K562 (cell line): ENCODE measurements at regions not wholly inside any gene's neighbourhood (a gene's known extent, or its start where the extent isn't known, plus 50 kb on each side); places are given as distances from the start of the nearest gene placed in this dataset.

Source experiments
- ATAC-seq: fragments of 200-7000 bp; cut with Tn5 transposase; 3 replicates; pipeline ENCODE4 v1.9.1; 2020; ENCODE audit warnings: moderate library complexity
- BruUV-seq: library from RNA; stranded (reverse); fragments of 400-500 nt; replicated peaks from 2 replicates; lab custom pipeline; 2021; lab: Mats Ljungman, UMichigan
- CTCF ChIA-PET: fragments of 300-600 bp; formaldehyde crosslinking; extraction: SDS; loops from one replicate; lab custom pipeline; 2021; ENCODE audit warnings: low intra/inter-chr PET ratio; lab: Yijun Ruan, JAX
- POLR2A ChIA-PET: fragments of 300-600, 350-650 bp; sonication (Branson Sonifier 250); formaldehyde crosslinking; extraction: SDS; loops from one replicate; lab custom pipeline; 2021; ENCODE audit warnings: antibody characterized with exemption, inconsistent platforms; lab: Yijun Ruan, JAX
- DNase-seq, 4 experiments: peaks; one replicate each; pipeline versions ENCODE4 v3.0.0 to v3.0.0-alpha.2; 2011 to 2018; ENCODE audit warnings: low spot score in 3 of 4, mixed read lengths in 3 of 4; ENCODE audit errors: extremely low read depth in 1 of 4
- FAIRE-seq: peaks from 2 replicates; lab custom pipeline; 2011; peaks lifted over from hg19 to GRCh38; lab: Jason Lieb, UNC
- H2AFZ ChIP-seq: 2 replicates; pipeline ENCODE4 v1.6.0; 2011; ENCODE audit warnings: low read depth, low read length, control low read depth, inconsistent platforms
- H3K27ac ChIP-seq: fragments of 200-600 bp; 3 replicates; pipeline ENCODE4 v1.8.0; 2011; ENCODE audit warnings: low read depth, mild to moderate bottlenecking, control low read depth, inconsistent platforms, low read length, moderate library complexity, mixed read lengths; ENCODE audit errors: extremely low read depth
- H3K27me3 ChIP-seq, 2 experiments: fragments of 300-600 bp in 1 of 2; 2 replicates in 1 of 2; 3 replicates in 1 of 2; pipeline versions ENCODE4 v1.6.0 to v1.8.0; 2011; ENCODE audit warnings: inconsistent platforms in 2 of 2, low read length in 2 of 2, mild to moderate bottlenecking in 1 of 2, mixed read lengths in 1 of 2, moderate library complexity in 1 of 2; ENCODE audit not compliant: control insufficient read depth in 2 of 2, insufficient read depth in 2 of 2
- H3K36me3 ChIP-seq: fragments of 300-600 bp; 3 replicates; pipeline ENCODE4 v1.8.0; 2011; ENCODE audit warnings: mild to moderate bottlenecking, low read length, inconsistent platforms; ENCODE audit not compliant: control insufficient read depth, insufficient read depth
- H3K4me1 ChIP-seq, 2 experiments: fragments of 200-600 bp in 1 of 2; replicated peaks in 1 of 2; 2 replicates in 1 of 2; 3 replicates in 1 of 2; pipeline versions ENCODE4 v1.5.1 to v1.8.0; 2011; ENCODE audit warnings: inconsistent platforms in 2 of 2, low read length in 2 of 2, mild to moderate bottlenecking in 1 of 2, mixed read lengths in 1 of 2, moderate library complexity in 1 of 2; ENCODE audit not compliant: control insufficient read depth in 2 of 2, insufficient read depth in 2 of 2
- H3K4me2 ChIP-seq: 2 replicates; pipeline ENCODE4 v1.6.1; 2011; ENCODE audit warnings: low read length, control low read depth, inconsistent platforms, mixed read lengths; ENCODE audit not compliant: insufficient read depth
- H3K4me3 ChIP-seq: fragments of 200-600 bp; sonication (generic), shearing (Covaris generic); 2 replicates; pipeline ENCODE4 v1.5.1; 2016; ENCODE audit warnings: control low read depth, inconsistent platforms
- H3K79me2 ChIP-seq: fragments of 200-600 bp; 3 replicates; pipeline ENCODE4 v1.8.0; 2011; ENCODE audit warnings: low read length, inconsistent platforms; ENCODE audit not compliant: control insufficient read depth, insufficient read depth
- H3K9ac ChIP-seq, 2 experiments: 2 replicates each; pipeline versions ENCODE4 v1.6.0 to v1.6.1; 2011; ENCODE audit warnings: low read depth in 2 of 2, low read length in 2 of 2, control low read depth in 1 of 2, inconsistent platforms in 1 of 2, mild to moderate bottlenecking in 1 of 2, mixed read lengths in 1 of 2; ENCODE audit not compliant: insufficient read depth in 1 of 2
- H3K9me1 ChIP-seq: one replicate; pipeline ENCODE4 v1.6.0; 2011; ENCODE audit warnings: inconsistent platforms, mild to moderate bottlenecking, low read length, moderate library complexity; ENCODE audit not compliant: control insufficient read depth, insufficient read depth
- H3K9me3 ChIP-seq: replicated peaks from 2 replicates; pipeline ENCODE4 v1.5.1; 2011; ENCODE audit warnings: low read depth, low read length, inconsistent platforms; ENCODE audit not compliant: control insufficient read depth, insufficient read depth
- H4K20me1 ChIP-seq: replicated peaks from 2 replicates; pipeline ENCODE4 v1.6.1; 2011; ENCODE audit warnings: low read length, inconsistent platforms, mixed read lengths; ENCODE audit not compliant: control insufficient read depth, insufficient read depth
- ATF1 ChIP-seq, 2 experiments: fragments of 450-650 bp in 1 of 2; IDR thresholded peaks; 2 replicates each; pipeline ENCODE4 v1.6.1; 2016; ENCODE audit warnings: missing compliant biosample characterization in 1 of 2, missing genetic modification characterization in 1 of 2
- MLLT1 ChIP-seq, 2 experiments: fragments of 450-650 bp; IDR thresholded peaks; 2 replicates each; pipeline ENCODE4 v1.6.1; 2016
- MLX ChIP-seq, 2 experiments: fragments of 450-650 bp in 1 of 2; sonication (generic) in 1 of 2; formaldehyde crosslinking; conservative IDR thresholded peaks; 2 replicates each; pipeline versions ENCODE4 v1.4.0 to v1.8.1; 2020 to 2022; ENCODE audit warnings: mild to moderate bottlenecking in 1 of 2, missing genetic modification reagents in 1 of 2
- NFRKB ChIP-seq: fragments of 450-650 bp; IDR thresholded peaks from 2 replicates; pipeline ENCODE4 v1.6.1; 2016; ENCODE audit warnings: low read depth
- STAT5B ChIP-seq: fragments of 250-450 bp; sonication (Bioruptor Pico); IDR thresholded peaks from 2 replicates; pipeline ENCODE4 v1.8.0; 2021; ENCODE audit warnings: mild to moderate bottlenecking, inconsistent platforms
- ZNF23 ChIP-seq: fragments of 250-450 bp; sonication (Bioruptor Pico); IDR thresholded peaks from 2 replicates; pipeline ENCODE4 v1.4.0; 2020; ENCODE audit warnings: mild to moderate bottlenecking
- WGBS: fragments of 100-300 bp; shearing (Covaris generic); methylation state at CpG from one replicate; pipeline ENCODE4 v1.1.6; 2016; ENCODE audit warnings: low coverage, mixed read lengths; ENCODE audit not compliant: insufficient coverage; ENCODE audit errors: missing lambda C conversion rate; 5-methylcytosine and 5-hydroxymethylcytosine counted together
- in situ Hi-C: fragments of 300-500 bp; cut with MboI; formaldehyde crosslinking; loops from 4 replicates; pipeline ENCODE4 v1.15.0; 2018; ENCODE audit warnings: inconsistent platforms, mixed read lengths
- intact Hi-C: fragments of 100-400 bp; cut with micrococcal nuclease; formaldehyde crosslinking; loops from 2 replicates; pipeline ENCODE4 v1.14.2; 2022
- TF ChIP-seq, protein P1 (sequence below): fragments of 250-450 bp; sonication (Bioruptor Pico); IDR thresholded peaks from 2 replicates; pipeline ENCODE4 v1.8.0; 2022; ENCODE audit warnings: inconsistent platforms, mild to moderate bottlenecking, moderate library complexity, borderline replicate concordance
- TF ChIP-seq, protein P2 (sequence below), 2 experiments: fragments of 450-650 bp; conservative IDR thresholded peaks; 2 replicates each; pipeline ENCODE4 v1.6.1; 2017; ENCODE audit warnings: mild to moderate bottlenecking in 2 of 2, moderate library complexity in 2 of 2

DNA sequence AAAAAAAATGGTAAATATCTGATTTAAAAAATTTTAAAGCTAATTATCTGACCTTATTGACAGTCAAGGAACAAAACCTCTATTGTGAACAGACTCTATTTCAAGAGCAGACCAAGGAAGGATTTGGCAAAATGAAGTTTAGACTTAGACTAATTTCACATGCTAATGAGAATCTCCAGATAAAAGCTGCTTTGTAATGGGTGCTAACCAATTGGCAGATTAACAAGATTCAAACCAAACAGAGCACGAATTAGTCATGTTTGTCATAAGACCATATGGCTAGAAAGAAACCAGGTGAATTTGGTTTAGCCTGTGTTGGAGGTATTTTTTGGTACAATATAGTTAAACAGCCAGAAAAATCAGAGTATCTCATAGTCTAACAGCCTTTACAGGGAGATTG is 429.1 kb upstream of the NFE2L3 start:
- no peak overlapping the region for H3K4me3 ChIP-seq
- DNase-seq = no peak
- no peaks in the 10 kb centered on the region for H3K9me1 ChIP-seq
- no peak overlapping the region for H3K4me2 ChIP-seq
- H4K20me1 ChIP-seq = no peaks in the 10 kb centered on the region
- no peak overlapping the region for H2AFZ ChIP-seq
- peaks cover 6 to 8% of the 10 kb centered on the region in 2 experiments; a peak in 3 of 5 replicates for H3K27me3 ChIP-seq
- H3K36me3 ChIP-seq = no peaks in the 10 kb centered on the region
- no peak overlapping the region for H3K9ac ChIP-seq
- CTCF ChIA-PET = interaction anchor here (0.8 kb wide), 1 partner anchor 157 kb away, joined by 5 read pairs; no protein-coding TSS in a partner anchor
- BruUV-seq = no TSS peak
- H3K9me3 ChIP-seq = no peaks in the 10 kb centered on the region
- TF ChIP-seq STAT5B (no peak), MLLT1 (IDR thresholded peaks at IDR 0.05) (no peak), ATF1 (CRISPR knock-in tag; IDR thresholded peaks at IDR 0.05) (no peak), ATF1 (tag; IDR thresholded peaks at IDR 0.05) (no peak), NFRKB (no peak), MLX (CRISPR knock-in tag; conservative IDR thresholded peaks at IDR 0.05) (no peak), ZNF23 (no peak)
- TF ChIP-seq, protein P1, sequence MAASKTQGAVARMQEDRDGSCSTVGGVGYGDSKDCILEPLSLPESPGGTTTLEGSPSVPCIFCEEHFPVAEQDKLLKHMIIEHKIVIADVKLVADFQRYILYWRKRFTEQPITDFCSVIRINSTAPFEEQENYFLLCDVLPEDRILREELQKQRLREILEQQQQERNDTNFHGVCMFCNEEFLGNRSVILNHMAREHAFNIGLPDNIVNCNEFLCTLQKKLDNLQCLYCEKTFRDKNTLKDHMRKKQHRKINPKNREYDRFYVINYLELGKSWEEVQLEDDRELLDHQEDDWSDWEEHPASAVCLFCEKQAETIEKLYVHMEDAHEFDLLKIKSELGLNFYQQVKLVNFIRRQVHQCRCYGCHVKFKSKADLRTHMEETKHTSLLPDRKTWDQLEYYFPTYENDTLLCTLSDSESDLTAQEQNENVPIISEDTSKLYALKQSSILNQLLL = no peak
- TF ChIP-seq, protein P2, sequence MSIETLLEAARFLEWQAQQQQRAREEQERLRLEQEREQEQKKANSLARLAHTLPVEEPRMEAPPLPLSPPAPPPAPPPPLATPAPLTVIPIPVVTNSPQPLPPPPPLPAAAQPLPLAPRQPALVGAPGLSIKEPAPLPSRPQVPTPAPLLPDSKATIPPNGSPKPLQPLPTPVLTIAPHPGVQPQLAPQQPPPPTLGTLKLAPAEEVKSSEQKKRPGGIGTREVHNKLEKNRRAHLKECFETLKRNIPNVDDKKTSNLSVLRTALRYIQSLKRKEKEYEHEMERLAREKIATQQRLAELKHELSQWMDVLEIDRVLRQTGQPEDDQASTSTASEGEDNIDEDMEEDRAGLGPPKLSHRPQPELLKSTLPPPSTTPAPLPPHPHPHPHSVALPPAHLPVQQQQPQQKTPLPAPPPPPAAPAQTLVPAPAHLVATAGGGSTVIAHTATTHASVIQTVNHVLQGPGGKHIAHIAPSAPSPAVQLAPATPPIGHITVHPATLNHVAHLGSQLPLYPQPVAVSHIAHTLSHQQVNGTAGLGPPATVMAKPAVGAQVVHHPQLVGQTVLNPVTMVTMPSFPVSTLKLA (conservative IDR thresholded peaks at IDR 0.05) = no peak
- 0% methylated on average over 1 of the region's 1 CpG for WGBS
- no peak for FAIRE-seq
- ATAC-seq = no peak
- H3K27ac ChIP-seq = no peak overlapping the region
- no peaks in the 10 kb centered on the region for H3K79me2 ChIP-seq
- POLR2A ChIA-PET = no interaction called here
- intact Hi-C loops (no loop called here), in situ Hi-C loops (no loop called here)
- H3K4me1 ChIP-seq = peaks cover 4 to 10% of the 10 kb centered on the region in 2 experiments; a peak in 3 of 5 replicates
